ENCODE measurements at regions not wholly inside any gene's neighbourhood (a gene's known extent, or its start where the extent isn't known, plus 50 kb on each side); places are given as distances from the start of the nearest gene placed in this dataset.

DNA sequence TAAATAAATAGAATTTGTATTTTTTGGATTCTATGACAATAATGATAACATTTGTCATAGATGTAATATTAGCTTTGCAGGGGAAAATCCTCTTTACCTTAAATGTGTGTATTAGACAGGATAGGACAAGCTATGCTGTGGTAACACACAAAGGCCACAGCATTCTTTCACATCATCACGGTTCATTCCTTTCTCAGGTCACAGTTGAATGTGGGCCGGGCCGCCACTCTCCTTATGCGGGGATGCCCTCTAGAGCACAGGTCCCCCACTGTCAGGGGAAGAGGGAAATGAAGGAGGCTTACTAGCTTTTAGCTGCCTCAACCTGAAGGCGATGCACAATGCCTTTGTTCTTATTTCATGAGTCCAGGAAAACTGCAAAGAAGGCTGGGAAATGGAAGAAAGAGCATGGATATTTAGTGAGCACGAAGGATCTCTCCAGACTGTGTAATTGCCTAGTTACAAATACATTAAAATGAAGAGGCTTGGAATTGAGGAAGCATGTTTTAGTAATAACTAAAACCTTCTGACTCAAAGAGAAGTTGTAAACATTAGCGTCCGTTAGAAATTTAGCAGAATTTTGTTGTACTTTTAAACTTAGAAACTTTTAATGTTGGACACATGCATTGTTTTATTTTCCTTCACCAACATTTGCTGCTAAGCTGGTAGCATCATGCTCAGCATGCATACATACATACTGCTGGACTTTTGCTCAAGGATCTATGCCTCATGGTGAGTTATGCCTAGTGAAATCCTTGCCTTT lies 248.9 kb upstream of the FOXQ1 start:
- no peak for DNase-seq (ENCODE audit: low spot score)

DNA sequence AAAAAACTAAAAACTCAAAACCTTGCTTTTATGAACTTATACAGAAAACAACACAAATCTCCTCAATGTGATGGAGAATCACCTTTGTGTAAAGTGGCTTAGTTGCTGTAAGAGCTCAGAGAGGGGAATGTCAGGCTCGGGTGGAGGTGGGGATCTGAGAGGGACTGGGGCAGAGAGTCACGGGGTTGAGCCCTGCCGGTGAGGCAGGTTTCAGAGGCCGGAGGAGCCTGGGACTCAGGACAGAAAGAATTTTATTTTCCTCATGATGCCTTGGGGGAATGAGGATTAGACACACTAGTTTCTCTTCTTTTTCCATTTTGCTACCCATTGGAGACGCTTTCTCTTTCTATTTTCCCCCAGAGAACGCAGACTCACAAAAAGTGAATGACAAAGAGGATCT lies 252.3 kb upstream of the FOXQ1 start:
- no peak for DNase-seq (ENCODE audit: low spot score)

DNA sequence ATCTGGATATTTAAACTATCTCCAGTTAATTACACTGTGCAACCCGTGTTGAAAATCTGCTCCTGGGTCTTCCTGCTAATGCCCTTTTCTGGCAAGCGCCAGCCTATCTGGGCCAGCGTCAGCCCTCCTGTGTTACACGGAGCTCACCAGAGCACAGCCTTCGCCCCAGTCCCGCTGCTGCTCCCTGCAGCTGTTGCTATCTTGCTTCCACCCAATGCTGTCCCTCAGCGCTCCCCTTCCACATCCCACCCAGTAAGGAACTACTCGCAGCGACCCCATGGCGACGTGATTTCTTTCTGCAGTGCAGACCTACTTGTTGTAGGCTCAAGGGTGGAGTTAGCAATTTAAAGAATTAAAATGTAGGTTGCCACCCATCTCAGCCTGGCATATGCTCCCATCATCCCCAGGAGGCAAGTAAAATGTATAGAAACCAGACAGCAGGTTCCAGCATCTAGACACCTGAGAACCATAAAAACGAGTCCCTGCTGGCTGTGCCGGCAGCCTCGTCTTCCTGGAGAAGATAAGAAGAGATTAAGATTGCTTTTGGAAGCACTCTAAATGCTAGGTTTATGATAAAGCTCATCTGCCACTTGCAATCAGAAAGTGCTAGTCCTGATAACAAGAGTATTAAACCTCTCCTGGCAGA lies 254.3 kb upstream of the FOXQ1 start:
- no peak for DNase-seq (ENCODE audit: low spot score)

DNA sequence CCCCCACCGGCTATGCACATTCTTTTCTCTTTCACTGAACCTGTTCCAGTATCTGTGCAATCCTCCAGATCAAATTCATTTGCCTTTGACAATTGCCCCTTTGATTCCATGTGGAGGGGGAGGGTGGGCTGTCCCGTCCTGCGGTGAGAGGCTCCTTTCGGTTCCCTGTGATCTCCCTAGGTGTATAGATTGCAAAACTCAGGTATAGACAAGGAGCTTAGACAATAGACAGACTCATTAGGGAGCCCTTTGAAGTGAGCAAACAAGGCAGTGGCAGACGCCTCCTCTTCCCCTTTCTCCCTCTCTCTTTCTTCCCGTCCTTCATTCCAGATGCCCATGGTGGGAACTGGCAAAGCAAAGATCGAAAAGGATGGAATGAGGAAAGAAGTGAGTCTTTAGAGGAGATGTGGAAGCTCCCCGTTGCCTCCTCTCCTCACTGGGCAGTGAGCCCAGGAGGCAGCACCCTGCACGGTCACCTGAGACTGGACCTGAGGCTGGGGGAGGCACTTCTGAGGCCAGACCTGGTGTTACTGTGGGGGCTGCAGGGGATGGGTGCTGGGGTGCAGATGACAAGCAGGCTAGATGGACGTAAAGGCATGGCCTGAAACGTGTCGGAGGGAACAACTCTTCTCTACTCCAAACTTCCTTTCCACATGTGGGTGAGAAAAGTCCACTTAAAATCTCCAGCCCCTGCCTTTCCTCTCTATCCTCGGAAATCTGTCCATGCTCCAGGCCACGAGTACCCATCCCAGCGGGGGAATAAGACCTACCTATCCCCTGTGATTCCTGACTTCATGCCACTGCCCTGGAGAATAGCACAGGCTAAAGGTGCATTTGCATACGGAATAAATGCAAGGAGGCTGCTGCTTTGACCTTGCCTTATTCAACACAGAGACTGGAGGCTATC lies 256.6 kb upstream of the FOXQ1 start:
- DNase-seq (ENCODE audit: low spot score) = no peak

DNA sequence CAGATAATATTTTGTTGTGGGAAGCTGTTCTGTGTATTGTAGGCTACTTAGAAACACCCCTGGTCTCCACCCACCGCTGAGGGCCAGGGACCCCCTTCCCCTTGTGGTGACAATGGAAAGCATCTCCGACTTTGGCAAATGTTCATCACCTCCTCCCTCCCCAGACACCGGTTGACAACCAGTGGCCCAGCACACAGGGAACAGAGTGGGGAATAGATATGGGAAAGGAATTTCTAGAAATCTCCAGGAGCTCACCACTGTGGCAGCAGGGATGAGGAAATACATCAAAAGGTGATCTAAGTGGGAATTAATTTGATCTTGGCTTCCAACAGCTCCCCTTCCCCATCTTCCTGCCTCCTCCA lies 257.3 kb upstream of the FOXQ1 start:
- no peak for DNase-seq (ENCODE audit: low spot score)

DNA sequence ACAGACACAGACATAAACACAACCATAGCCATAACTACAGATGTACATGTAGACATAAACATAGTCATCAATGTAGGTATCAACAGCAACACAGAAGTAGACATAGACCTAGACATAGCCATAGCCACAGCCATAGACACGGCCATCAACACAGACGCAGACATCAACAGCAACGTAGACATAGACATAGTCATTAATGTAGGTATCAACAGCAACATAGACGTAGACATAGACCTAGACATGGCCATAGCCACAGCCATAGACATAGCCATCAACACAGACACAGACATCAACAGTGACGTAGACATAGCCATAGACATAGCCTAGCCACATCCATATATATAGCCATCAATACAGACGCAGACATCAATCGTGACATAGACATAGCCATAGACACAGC lies 258.3 kb upstream of the FOXQ1 start:
- DNase-seq (ENCODE audit: low spot score) = no peak

DNA sequence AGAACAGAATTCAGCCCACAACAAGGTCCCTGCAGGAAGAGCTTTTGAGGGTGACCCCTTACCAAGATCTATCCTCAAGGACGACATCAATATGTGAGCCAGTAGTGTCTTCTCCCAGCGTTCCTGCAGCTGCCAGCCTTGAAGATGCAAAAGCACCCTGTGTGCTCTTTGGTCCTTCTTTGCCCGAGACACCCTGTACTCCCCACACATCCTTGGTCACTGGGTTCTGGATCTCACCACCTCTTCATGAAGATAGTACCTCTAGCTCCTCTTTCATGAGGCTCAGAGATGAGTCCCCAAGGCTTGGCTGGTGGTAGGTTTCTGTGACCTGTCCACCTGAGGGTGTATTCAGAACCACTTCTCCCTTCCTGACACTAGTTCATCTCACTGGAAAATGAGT lies 259.6 kb upstream of the FOXQ1 start:
- no peak for DNase-seq (ENCODE audit: low spot score)

DNA sequence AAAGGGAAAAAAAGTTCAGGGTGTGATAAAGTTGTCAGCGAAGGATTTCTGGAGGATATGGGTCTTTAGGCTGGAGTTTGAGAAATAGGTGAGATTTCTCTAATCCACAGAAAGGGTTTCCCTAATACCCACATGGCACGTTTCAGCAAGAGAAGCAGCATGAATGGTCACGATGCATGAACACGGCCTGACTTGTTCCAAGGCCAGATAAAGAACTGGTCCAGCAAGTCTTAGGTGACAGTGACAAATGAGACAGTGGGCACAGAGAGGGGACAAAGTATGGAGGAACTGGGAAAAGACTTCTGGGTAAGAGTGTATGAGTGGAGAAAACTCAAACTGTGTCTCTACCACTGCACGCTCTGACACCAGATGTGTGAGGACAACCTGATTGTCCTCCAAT lies 262.0 kb upstream of the FOXQ1 start:
- no peak for DNase-seq (ENCODE audit: low spot score)

DNA sequence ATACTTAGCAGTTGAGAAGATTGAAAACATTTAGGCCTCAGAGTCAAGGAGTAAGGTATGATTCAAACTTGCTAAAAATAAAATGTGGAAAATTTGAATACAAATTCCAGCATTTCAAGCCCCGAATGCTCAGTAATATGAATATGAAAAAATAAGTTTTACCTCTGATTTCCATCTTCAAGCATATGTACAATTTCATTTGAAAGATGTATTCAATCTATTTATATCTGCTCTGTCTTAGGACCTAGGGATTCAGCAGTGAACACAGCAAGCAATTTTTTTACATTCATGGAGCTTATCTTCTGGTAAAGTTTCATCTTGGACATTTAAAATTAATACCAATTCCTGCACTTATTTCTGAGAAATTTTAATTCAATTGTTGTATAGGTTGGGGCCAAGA lies 262.7 kb upstream of the FOXQ1 start:
- DNase-seq (ENCODE audit: low spot score) = no peak

DNA sequence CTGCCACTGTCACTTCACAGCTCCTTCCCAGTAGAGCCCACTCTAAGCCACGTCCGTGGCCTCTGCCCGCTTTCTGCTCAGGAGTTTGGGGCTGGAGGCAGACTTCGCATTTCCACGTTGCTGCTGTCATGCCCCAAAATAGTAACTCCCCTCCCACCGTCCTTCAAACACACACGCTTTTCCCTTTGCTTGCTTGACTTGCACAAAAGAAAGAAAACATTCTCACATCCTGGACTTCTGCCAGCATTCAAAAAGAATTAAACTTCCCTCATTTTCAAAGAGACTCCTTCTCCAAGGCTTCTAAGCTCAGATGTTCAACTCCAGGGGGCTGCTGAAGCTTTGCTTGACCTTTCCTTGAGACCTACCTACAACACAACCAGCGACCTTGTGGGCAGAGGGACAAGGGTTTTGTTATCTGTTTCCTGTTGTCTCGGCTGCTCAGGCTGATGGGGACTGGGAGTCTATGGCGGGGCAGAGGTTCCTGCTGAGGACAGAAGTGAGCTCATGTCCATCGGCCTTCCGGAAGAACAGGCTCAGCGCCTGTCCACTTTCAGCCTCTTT lies 263.8 kb upstream of the FOXQ1 start:
- DNase-seq (ENCODE audit: low spot score) = no peak

DNA sequence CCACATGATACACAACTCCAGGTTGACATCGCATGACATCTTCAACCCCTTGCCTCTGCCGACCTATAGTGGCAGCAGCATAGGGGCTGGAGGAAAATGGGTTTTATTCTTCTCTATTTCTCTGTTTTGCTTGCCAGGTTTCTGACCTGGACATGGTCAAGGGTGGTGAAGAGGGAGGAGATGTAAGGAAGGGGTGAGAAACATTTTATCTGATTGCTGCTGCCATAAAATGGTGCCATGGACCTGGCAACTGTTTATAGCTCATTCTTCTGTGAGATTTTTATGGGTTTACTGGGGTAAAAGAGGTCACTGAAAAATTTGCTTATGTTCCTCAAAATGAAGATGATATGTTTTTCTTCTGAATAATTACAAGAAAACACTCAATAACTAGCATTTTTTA lies 266.7 kb upstream of the FOXQ1 start:
- no peak for DNase-seq (ENCODE audit: low spot score)

DNA sequence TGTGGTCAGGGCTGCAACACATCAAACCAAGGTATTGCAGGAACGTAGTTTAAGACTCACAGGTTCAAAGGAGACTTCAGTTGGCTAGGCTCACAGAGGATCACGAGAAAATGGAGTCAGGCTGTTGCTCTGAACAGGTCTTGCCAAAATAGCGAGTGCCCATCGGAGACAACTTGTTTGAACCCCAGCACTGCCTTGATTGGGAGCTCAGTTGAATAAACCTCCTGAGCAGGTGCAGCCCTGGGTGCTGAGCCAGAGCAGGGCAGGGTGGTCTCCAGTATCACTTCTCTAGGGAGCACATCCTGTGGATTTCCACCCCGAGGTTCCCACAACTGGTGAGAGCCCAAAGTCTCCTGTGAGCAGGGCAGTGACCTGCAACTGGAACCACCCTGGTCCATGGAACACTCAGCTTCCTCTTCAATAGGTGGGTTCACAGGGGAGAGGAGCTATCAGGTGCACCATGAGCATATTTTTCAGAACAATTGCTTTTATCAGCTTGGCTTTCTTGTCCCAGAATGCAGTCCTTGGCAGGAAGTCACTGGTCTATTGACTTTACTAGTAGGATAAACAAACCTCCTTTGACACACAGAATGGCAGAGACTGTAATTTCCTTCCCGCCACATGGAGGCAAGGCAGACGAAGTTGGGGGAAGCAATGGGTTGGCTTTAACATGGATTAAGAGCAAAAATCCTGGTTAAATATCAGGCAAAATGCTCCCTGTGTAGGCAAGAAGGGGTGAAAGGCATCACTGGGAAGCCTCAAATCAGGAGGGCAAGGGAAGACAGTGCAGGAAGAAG lies 267.7 kb upstream of the FOXQ1 start:
- DNase-seq (ENCODE audit: low spot score) = no peak

DNA sequence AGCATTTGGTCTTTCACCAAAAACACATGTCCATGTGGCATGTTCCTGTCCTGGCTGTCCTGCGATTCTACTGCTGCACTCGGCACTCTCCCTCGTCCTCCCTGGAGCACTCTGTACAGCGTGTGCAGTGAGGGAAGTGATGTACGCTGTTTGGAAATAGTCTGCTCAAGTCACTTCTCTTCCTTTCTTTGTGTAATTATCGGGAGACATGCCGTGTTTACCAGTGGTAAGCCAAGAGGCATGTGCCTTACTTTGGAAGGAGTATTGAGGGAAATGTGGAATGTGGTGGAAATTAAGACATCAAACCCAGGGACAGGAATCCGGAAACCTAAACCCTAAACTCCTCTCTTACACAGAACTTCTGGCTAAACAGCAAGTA lies 268.5 kb upstream of the FOXQ1 start:
- DNase-seq (ENCODE audit: low spot score) = no peak

DNA sequence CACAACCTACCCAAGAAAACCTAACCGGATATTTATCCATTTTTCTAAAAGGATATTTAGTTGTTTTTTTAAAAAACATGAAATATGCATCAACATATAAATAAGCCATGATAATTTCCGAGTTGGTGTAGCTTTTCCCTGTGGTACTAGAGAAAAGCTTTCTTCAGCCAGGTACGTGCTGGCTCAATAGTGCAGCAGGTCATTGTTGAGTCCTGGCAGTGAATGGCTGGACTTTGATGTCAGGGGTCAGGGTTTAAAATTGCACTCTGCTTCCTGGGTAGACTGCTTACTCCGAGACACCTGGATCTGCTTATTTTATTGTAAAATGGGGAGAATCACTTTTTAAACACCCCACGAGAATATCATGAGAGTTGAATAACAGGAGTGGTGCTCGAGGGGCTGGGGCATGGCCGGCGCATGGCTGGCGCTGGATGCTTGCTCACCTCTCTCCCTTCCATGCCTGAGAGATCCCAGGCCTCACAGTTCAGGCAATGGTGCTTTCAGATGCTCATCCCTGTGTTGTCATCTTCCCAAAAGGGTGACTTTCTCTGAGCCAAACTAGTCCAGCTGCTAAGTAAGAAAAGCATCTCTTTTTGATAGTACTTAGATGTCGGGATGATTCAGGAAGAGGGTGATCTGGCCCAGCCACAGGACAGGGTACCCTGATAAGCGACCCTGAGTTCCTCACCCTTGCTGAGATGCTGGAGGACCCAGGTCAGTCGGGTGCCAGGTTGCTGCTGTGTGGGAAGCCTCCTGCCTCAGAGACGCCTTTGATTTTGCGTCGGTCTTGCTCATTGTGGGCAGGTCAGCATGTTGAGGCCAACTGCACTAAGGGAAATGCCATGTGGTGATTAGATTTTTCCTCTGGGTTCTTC lies 269.1 kb upstream of the FOXQ1 start:
- DNase-seq (ENCODE audit: low spot score) = no peak

DNA sequence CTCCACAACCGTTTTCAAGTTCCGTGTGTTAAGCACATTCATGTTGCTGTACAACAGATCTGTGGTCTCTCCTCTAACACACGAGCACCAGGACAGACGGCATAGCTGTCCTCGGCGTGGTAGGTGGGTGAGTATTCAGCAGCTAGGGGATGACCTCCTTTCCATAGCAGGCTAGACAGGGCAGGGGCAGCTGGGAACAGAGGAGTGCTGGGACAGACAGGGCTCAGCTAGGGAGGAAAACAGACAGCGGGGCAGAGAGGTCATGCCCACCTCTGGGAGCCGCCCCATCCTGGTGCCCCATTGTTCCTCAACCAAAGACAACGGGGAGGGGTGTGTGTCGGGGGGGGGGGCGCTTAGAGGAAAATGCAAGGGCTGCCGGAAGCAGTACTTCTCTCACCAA lies 271.5 kb upstream of the FOXQ1 start:
- DNase-seq (ENCODE audit: low spot score) = no peak

DNA sequence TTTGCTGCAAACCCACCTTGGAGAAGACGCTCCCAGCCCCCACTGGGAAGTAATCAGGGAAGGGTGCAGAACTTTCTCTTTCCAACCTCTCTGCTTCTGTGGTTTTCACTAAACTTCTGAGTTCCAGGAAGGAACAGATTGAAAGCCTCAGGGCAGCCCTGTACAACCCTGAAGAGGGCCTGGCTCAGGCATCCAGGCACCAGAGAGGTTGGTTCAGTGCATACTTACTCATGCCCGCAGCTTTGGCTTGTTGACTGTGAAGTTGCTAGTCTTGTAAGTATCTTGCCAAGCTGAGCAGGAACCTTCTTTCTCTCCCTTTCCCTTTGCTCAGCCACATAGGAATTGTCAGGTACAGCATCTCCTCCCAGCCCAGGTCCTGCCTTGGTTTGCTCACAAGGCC lies 272.2 kb upstream of the FOXQ1 start:
- DNase-seq (ENCODE audit: low spot score) = no peak

DNA sequence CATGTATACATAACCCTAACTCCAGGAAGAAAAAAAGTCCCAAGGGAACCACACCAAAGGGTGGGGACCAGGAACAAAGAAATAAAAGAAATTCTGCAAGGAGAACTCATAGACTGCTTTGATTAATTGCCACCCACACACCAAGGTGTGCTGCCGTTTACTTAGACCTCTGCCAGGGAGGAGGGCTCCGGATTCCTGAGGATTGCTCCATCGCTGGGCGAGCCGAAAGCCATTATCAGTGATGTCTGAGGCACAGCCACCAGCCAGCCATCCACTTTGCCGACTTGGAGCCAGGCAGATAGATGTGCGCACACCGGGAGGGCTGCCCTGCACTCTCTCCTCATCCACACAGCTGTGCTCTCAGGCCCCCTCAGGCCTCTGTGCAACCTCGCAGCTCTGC lies 272.7 kb upstream of the FOXQ1 start:
- no peak for DNase-seq (ENCODE audit: low spot score)

DNA sequence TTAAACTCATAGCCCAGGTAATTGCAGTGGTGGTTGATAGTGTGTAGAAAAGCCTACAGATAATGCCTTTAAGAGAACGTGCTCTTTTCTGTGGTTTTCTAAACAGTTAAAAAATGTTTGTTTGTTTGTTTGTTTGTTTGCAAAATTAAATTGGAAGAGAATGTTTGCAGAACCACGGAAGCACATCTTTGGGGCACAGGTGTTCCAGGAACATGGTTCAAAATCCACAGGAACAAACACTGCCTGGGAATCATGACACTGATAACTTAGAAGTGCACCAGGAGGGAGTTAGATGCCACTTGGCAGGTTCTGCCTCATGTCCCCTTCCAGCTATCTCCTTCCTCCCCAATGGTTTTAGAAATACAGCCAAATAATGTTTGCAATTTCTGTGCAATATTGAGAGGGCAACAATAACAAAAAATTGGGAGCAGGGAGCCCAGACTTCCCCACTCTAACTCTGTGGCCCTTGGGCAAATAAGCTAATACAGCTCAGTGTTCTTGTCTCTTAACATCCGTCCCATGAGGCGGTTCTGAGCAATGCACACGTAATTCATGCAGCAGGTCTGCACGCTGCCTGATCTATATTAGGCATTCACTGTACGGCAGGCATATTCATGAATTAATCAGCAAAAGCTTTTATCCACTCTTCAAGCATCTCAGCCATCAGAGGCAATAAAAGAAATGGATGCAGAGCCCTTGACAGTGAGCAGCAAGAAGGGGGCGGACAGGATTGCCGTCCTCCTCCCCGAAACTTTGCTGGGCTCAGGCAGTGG lies 274.3 kb upstream of the FOXQ1 start:
- no peak for DNase-seq (ENCODE audit: low spot score)

DNA sequence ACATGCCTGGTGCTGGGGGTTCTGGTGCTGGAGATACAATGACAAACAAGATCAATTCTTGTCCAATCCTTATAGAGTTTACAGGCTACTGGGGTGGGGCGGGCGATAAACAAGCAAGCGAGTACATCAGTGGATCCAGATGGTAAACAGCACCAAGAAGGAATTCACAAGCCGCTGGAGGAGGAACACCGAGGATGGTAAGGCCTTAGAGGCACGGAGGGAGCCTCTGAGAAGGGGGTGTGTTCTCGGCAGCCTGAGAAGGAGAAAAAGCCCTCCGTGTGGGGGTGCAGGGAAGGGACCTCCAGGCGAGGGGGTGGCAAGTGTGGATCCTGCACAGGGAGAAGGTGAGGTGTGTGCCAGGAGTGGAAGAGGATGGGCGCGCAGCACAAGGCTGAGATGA lies 276.5 kb upstream of the FOXQ1 start:
- no peak for DNase-seq (ENCODE audit: low spot score)

DNA sequence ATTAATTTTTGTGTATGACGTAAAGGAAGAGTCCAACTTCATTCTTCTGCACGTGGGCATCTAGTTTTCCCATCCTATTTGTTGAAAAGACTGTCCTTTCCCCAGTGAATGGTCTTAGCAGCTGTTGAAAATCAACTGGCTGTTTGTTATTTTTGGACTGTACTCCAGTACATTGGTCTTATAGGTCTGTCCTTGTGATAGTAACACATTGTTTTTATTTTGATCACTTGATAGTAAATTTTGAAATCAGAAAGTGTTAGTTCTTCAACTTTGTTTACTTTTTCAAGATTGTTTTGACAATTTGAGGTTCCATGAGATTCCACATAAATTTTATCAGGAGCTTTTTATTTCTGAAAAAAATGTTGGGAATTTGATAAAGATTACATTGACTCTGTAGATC lies 280.2 kb upstream of the FOXQ1 start:
- no peak for DNase-seq (ENCODE audit: low spot score)

Measured in HuH-7.5 (cell line).